WTC11 (cell line): ENCODE measurements at regions not wholly inside any gene's neighbourhood (a gene's known extent, or its start where the extent isn't known, plus 50 kb on each side); places are given as distances from the start of the nearest gene placed in this dataset.

ENCODE experiments used
- ATAC-seq: fragments of 200-7000 bp; cut with Tn5 transposase; 2 replicates; pipeline ENCODE4 v1.10.0; 2021; ENCODE audit warnings: mild to moderate bottlenecking, moderate library complexity
- CTCF ChIA-PET: fragments of 300-600 bp; sonication (Branson Sonifier 250); formaldehyde crosslinking; loops from one replicate; lab custom pipeline; 2021; ENCODE audit warnings: antibody characterized with exemption; lab: Charles Lee
- POLR2A ChIA-PET: fragments of 350-600 bp; sonication (Branson Sonifier 250); formaldehyde crosslinking; loops from one replicate; lab custom pipeline; 2021; ENCODE audit warnings: antibody characterized with exemption; lab: Charles Lee
- DNase-seq: peaks from one replicate; pipeline ENCODE4 v3.0.0; 2021; ENCODE audit warnings: low spot score
- H3K27ac Mint-ChIP-seq: 2 replicates; pipeline ENCODE4 v1.8.0; 2021; ENCODE audit warnings: mixed read lengths
- H3K27me3 Mint-ChIP-seq: 2 replicates; pipeline ENCODE4 v1.8.0; 2021; ENCODE audit warnings: low read depth, mild to moderate bottlenecking, moderate library complexity, mixed read lengths
- H3K36me3 Mint-ChIP-seq: 2 replicates; pipeline ENCODE4 v1.8.0; 2021; ENCODE audit warnings: mixed read lengths
- H3K4me1 Mint-ChIP-seq: 2 replicates; pipeline ENCODE4 v1.8.0; 2022; ENCODE audit warnings: mixed read lengths
- H3K4me3 Mint-ChIP-seq: 2 replicates; pipeline ENCODE4 v1.8.0; 2021; ENCODE audit warnings: mild to moderate bottlenecking, moderate library complexity, mixed read lengths
- H3K9me3 Mint-ChIP-seq: 2 replicates; pipeline ENCODE4 v1.8.0; 2021; ENCODE audit warnings: mixed read lengths
- CBFB ChIP-seq: sonication (generic); formaldehyde crosslinking; IDR thresholded peaks from 2 replicates; pipeline ENCODE4 v1.8.1; 2022; ENCODE audit warnings: mild to moderate bottlenecking, low read depth, missing genetic modification reagents
- EMX1 ChIP-seq: fragments of 250-450 bp; sonication (Bioruptor Pico); IDR thresholded peaks from 2 replicates; pipeline ENCODE4 v1.8.0; 2021; ENCODE audit warnings: mild to moderate bottlenecking
- ESRRA ChIP-seq: sonication (generic); formaldehyde crosslinking; IDR thresholded peaks from 2 replicates; pipeline ENCODE4 v1.8.1; 2022; ENCODE audit warnings: mild to moderate bottlenecking, missing genetic modification reagents, borderline replicate concordance
- IRF2 ChIP-seq: sonication (generic); formaldehyde crosslinking; IDR thresholded peaks from 2 replicates; pipeline ENCODE4 v1.8.0; 2022; ENCODE audit warnings: low read depth, missing genetic modification reagents, borderline replicate concordance
- MXD4 ChIP-seq: fragments of 250-450 bp; sonication (Bioruptor Pico); IDR thresholded peaks from 2 replicates; pipeline ENCODE4 v1.8.0; 2021; ENCODE audit warnings: mild to moderate bottlenecking, moderate library complexity, borderline replicate concordance
- NFE2L1 ChIP-seq: sonication (generic); formaldehyde crosslinking; IDR thresholded peaks from 2 replicates; pipeline ENCODE4 v1.8.1; 2023; ENCODE audit warnings: missing genetic modification reagents
- NR3C1 ChIP-seq: sonication (generic); formaldehyde crosslinking; conservative IDR thresholded peaks from 2 replicates; pipeline ENCODE4 v1.8.1; 2023; ENCODE audit warnings: low read depth, mild to moderate bottlenecking, missing genetic modification reagents
- OVOL2 ChIP-seq: fragments of 250-450 bp; sonication (Bioruptor Pico); IDR thresholded peaks from 2 replicates; pipeline ENCODE4 v1.9.0; 2021; ENCODE audit warnings: mild to moderate bottlenecking, borderline replicate concordance
- PREB ChIP-seq: sonication (generic); formaldehyde crosslinking; IDR thresholded peaks from 2 replicates; pipeline ENCODE4 v1.8.1; 2022; ENCODE audit warnings: mild to moderate bottlenecking, missing genetic modification reagents, moderate library complexity, borderline replicate concordance
- SMAD3 ChIP-seq: sonication (generic); formaldehyde crosslinking; IDR thresholded peaks from 2 replicates; pipeline ENCODE4 v1.8.0; 2022; ENCODE audit warnings: missing genetic modification reagents, mild to moderate bottlenecking, borderline replicate concordance
- TCF7 ChIP-seq: sonication (generic); formaldehyde crosslinking; IDR thresholded peaks from 2 replicates; pipeline ENCODE4 v1.8.0; 2022; ENCODE audit warnings: mild to moderate bottlenecking, low read depth, missing genetic modification reagents, moderate library complexity
- TEAD1 ChIP-seq: sonication (generic); formaldehyde crosslinking; IDR thresholded peaks from 2 replicates; pipeline ENCODE4 v1.8.0; 2022; ENCODE audit warnings: mild to moderate bottlenecking, missing genetic modification reagents
- TEAD4 ChIP-seq: sonication (generic); formaldehyde crosslinking; IDR thresholded peaks from 2 replicates; pipeline ENCODE4 v1.8.0; 2022; ENCODE audit warnings: mild to moderate bottlenecking, missing genetic modification reagents
- TP53 ChIP-seq: sonication (generic); formaldehyde crosslinking; IDR thresholded peaks from 2 replicates; pipeline ENCODE4 v1.8.1; 2023; ENCODE audit warnings: mild to moderate bottlenecking, missing genetic modification reagents
- ZNF138 ChIP-seq: sonication (generic); formaldehyde crosslinking; conservative IDR thresholded peaks from 2 replicates; pipeline ENCODE4 v1.8.1; 2022; ENCODE audit warnings: mild to moderate bottlenecking, moderate library complexity, missing genetic modification reagents
- TF ChIP-seq, protein P1 (sequence below): sonication (generic); formaldehyde crosslinking; conservative IDR thresholded peaks from 2 replicates; pipeline ENCODE4 v1.8.1; 2022; ENCODE audit warnings: mild to moderate bottlenecking, missing genetic modification reagents
- TF ChIP-seq, protein P2 (sequence below): sonication (generic); formaldehyde crosslinking; IDR thresholded peaks from 2 replicates; pipeline ENCODE4 v1.8.1; 2023; ENCODE audit warnings: mild to moderate bottlenecking, missing genetic modification reagents, moderate library complexity
- TF ChIP-seq, protein P3 (sequence below): sonication (generic); formaldehyde crosslinking; IDR thresholded peaks from 2 replicates; pipeline ENCODE4 v1.8.0; 2023; ENCODE audit warnings: missing genetic modification reagents, mild to moderate bottlenecking, borderline replicate concordance

- Mint-ChIP-seq H3K4me1 (peaks cover 15% of the 10 kb centered on the region), H3K36me3 (no peaks in the 10 kb centered on the region), H3K27ac (no peak overlapping the region), H3K4me3 (no peak overlapping the region), H3K9me3 (0 out of 2 replicates have a peak, but pooled peaks cover 2% of the 10 kb centered on the region), H3K27me3 (peaks cover 5% of the 10 kb centered on the region; the same call in 1 of the 2 replicates)
- CTCF ChIA-PET, result interaction anchor here (0.6 kb wide), 1 partner anchor 12 kb away, joined by 4 read pairs; no protein-coding TSS in a partner anchor
- POLR2A ChIA-PET, result no interaction called here
- TF ChIP-seq, protein P1, sequence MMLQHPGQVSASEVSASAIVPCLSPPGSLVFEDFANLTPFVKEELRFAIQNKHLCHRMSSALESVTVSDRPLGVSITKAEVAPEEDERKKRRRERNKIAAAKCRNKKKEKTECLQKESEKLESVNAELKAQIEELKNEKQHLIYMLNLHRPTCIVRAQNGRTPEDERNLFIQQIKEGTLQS, result no peak
- TF ChIP-seq MXD4 (CRISPR knock-in tag), result no peak
- TF ChIP-seq TEAD1, result no peak
- TF ChIP-seq, protein P2, sequence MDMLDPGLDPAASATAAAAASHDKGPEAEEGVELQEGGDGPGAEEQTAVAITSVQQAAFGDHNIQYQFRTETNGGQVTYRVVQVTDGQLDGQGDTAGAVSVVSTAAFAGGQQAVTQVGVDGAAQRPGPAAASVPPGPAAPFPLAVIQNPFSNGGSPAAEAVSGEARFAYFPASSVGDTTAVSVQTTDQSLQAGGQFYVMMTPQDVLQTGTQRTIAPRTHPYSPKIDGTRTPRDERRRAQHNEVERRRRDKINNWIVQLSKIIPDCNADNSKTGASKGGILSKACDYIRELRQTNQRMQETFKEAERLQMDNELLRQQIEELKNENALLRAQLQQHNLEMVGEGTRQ, result no peak
- TF ChIP-seq OVOL2 (CRISPR knock-in tag), result no peak
- no peak for TF ChIP-seq IRF2
- no peak for TF ChIP-seq ESRRA (CRISPR knock-in tag)
- TF ChIP-seq, protein P3, sequence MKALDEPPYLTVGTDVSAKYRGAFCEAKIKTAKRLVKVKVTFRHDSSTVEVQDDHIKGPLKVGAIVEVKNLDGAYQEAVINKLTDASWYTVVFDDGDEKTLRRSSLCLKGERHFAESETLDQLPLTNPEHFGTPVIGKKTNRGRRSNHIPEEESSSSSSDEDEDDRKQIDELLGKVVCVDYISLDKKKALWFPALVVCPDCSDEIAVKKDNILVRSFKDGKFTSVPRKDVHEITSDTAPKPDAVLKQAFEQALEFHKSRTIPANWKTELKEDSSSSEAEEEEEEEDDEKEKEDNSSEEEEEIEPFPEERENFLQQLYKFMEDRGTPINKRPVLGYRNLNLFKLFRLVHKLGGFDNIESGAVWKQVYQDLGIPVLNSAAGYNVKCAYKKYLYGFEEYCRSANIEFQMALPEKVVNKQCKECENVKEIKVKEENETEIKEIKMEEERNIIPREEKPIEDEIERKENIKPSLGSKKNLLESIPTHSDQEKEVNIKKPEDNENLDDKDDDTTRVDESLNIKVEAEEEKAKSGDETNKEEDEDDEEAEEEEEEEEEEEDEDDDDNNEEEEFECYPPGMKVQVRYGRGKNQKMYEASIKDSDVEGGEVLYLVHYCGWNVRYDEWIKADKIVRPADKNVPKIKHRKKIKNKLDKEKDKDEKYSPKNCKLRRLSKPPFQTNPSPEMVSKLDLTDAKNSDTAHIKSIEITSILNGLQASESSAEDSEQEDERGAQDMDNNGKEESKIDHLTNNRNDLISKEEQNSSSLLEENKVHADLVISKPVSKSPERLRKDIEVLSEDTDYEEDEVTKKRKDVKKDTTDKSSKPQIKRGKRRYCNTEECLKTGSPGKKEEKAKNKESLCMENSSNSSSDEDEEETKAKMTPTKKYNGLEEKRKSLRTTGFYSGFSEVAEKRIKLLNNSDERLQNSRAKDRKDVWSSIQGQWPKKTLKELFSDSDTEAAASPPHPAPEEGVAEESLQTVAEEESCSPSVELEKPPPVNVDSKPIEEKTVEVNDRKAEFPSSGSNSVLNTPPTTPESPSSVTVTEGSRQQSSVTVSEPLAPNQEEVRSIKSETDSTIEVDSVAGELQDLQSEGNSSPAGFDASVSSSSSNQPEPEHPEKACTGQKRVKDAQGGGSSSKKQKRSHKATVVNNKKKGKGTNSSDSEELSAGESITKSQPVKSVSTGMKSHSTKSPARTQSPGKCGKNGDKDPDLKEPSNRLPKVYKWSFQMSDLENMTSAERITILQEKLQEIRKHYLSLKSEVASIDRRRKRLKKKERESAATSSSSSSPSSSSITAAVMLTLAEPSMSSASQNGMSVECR (CRISPR knock-in tag), result no peak
- no peak for TF ChIP-seq CBFB (CRISPR knock-in tag)
- no peak for TF ChIP-seq NR3C1
- TF ChIP-seq PREB (CRISPR knock-in tag), result no peak
- no peak for TF ChIP-seq ZNF138 (CRISPR knock-in tag)
- ATAC-seq (no peak), DNase-seq (no peak)
Observed at GRCh38 chr17:33789658-33790057, 465.4 kb upstream of the CCL2 start.

GRCh38 chr17:33797181-33797580, 457.9 kb upstream of the CCL2 start:
- Mint-ChIP-seq H3K36me3 (no peaks in the 10 kb centered on the region), H3K27me3 (peaks cover 9% of the 10 kb centered on the region), H3K9me3 (0 out of 2 replicates have a peak, but pooled peaks cover 2% of the 10 kb centered on the region), H3K4me1 (peaks cover 15% of the 10 kb centered on the region), H3K27ac (no peak overlapping the region), H3K4me3 (no peak overlapping the region)
- TF ChIP-seq TCF7 (CRISPR knock-in tag) (no peak), TEAD4 (CRISPR knock-in tag) (no peak), NFE2L1 (CRISPR knock-in tag) (no peak), EMX1 (CRISPR knock-in tag) (no peak), TP53 (CRISPR knock-in tag) (no peak), CBFB (CRISPR knock-in tag) (no peak), SMAD3 (no peak)
- TF ChIP-seq, protein P3 (CRISPR knock-in tag), result no peak
- POLR2A ChIA-PET, result no interaction called here
- ATAC-seq, result no peak
- DNase-seq, result no peak
- CTCF ChIA-PET, result no interaction called here
